ENCODE measurements at regions not wholly inside any gene's neighbourhood (a gene's known extent, or its start where the extent isn't known, plus 50 kb on each side); places are given as distances from the start of the nearest gene placed in this dataset.

DNA sequence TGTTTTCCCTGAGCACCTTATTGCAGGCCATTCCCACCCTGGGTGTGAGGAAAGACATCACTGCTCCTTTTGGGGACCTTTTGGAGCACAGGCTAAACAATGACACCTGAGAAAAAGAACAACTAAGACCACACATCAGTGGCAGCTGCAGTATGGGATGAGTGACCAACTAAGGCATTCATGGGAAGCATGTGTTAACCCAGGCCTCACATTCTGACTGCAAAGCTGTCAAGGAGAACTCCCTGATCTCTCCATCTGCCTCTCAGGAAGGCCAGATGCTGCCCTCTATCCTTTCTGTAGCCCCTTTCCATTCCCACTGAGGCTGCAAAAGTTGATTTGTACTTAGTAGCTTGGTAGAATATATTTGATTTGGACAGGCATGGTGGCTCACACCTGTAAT is 130.5 kb upstream of the FOXN2 start:
- no peak overlapping the region for H3K9ac ChIP-seq (ENCODE audit: control insufficient read depth, extremely low read depth, insufficient read depth, low read length)
- TF ChIP-seq, protein P1, sequence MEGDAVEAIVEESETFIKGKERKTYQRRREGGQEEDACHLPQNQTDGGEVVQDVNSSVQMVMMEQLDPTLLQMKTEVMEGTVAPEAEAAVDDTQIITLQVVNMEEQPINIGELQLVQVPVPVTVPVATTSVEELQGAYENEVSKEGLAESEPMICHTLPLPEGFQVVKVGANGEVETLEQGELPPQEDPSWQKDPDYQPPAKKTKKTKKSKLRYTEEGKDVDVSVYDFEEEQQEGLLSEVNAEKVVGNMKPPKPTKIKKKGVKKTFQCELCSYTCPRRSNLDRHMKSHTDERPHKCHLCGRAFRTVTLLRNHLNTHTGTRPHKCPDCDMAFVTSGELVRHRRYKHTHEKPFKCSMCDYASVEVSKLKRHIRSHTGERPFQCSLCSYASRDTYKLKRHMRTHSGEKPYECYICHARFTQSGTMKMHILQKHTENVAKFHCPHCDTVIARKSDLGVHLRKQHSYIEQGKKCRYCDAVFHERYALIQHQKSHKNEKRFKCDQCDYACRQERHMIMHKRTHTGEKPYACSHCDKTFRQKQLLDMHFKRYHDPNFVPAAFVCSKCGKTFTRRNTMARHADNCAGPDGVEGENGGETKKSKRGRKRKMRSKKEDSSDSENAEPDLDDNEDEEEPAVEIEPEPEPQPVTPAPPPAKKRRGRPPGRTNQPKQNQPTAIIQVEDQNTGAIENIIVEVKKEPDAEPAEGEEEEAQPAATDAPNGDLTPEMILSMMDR (optimal IDR thresholded peaks at IDR 0.05 in 1 of 3, IDR thresholded peaks at IDR 0.05 in 1 of 3, conservative IDR thresholded peaks at IDR 0.05 in 1 of 3; ENCODE audit: extremely low read depth in 1 of 3, insufficient read depth in 2 of 3, low read length in 3 of 3), result no peak
- TF ChIP-seq EZH2 (IDR thresholded peaks at IDR 0.05; ENCODE audit: low read length), result no peak
- H3K9me3 ChIP-seq (ENCODE audit: control insufficient read depth, low read depth, low read length), result no peaks in the 10 kb centered on the region
- no peak overlapping the region for H3K27ac ChIP-seq (ENCODE audit: control insufficient read depth, insufficient read depth, low read length)
- DNase-seq (ENCODE audit: low read depth, low spot score) (no peak), FAIRE-seq (no peak)
- no peaks in the 10 kb centered on the region for H4K20me1 ChIP-seq (ENCODE audit: control insufficient read depth, extremely low read depth, insufficient read depth, low read length)
- no peak overlapping the region for H3K4me3 ChIP-seq (ENCODE audit: control insufficient read depth in 2 of 3, extremely low read depth in 1 of 3, insufficient read depth in 2 of 3, low read depth in 1 of 3, low read length in 3 of 3)
- dilution Hi-C loops (cut with MboI; ENCODE audit: extremely low pct_ligation_motif_present, low sequenced_read_pairs), result no loop called here
- H3K9me1 ChIP-seq (ENCODE audit: control insufficient read depth, extremely low read depth, insufficient read depth, low read length), result no peaks in the 10 kb centered on the region
- H3K79me2 ChIP-seq (ENCODE audit: control insufficient read depth, insufficient read depth, low read length), result no peaks in the 10 kb centered on the region
- H3K4me1 ChIP-seq (ENCODE audit: control insufficient read depth, extremely low read depth, insufficient read depth, low read length), result no peaks in the 10 kb centered on the region
- no peaks in the 10 kb centered on the region for H3K27me3 ChIP-seq (ENCODE audit: control insufficient read depth, extremely low read depth, insufficient read depth, low read length)
- H3K4me2 ChIP-seq (ENCODE audit: control insufficient read depth, extremely low read depth, insufficient read depth, low read depth, low read length), result no peak overlapping the region
- H3K36me3 ChIP-seq (ENCODE audit: control insufficient read depth in 2 of 2, extremely low read depth in 1 of 2, insufficient read depth in 2 of 2, low read length in 2 of 2), result no peaks in the 10 kb centered on the region
- H2AFZ ChIP-seq (ENCODE audit: control insufficient read depth, low read length), result no peak overlapping the region

GRCh38 chr2:48187503-48187902 is 127.0 kb upstream of the FOXN2 start:
- dilution Hi-C loops (cut with MboI; ENCODE audit: extremely low pct_ligation_motif_present, low sequenced_read_pairs), result no loop called here
- no peak for FAIRE-seq
- no peak overlapping the region for H3K4me2 ChIP-seq (ENCODE audit: control insufficient read depth, extremely low read depth, insufficient read depth, low read depth, low read length)

More at GRCh38 chr2:48187503-48187902, 127.0 kb upstream of the FOXN2 start:
- Histone ChIP-seq H3K27me3 (ENCODE audit: control insufficient read depth, extremely low read depth, insufficient read depth, low read length) (no peaks in the 10 kb centered on the region), H3K9me3 (ENCODE audit: control insufficient read depth, low read depth, low read length) (no peaks in the 10 kb centered on the region), H3K4me3 (ENCODE audit: control insufficient read depth in 2 of 3, extremely low read depth in 1 of 3, insufficient read depth in 2 of 3, low read depth in 1 of 3, low read length in 3 of 3) (no peak overlapping the region), H3K4me1 (ENCODE audit: control insufficient read depth, extremely low read depth, insufficient read depth, low read length) (no peaks in the 10 kb centered on the region), H2AFZ (ENCODE audit: control insufficient read depth, low read length) (no peak overlapping the region), H3K36me3 (ENCODE audit: control insufficient read depth in 2 of 2, extremely low read depth in 1 of 2, insufficient read depth in 2 of 2, low read length in 2 of 2) (no peaks in the 10 kb centered on the region), H3K9me1 (ENCODE audit: control insufficient read depth, extremely low read depth, insufficient read depth, low read length) (no peaks in the 10 kb centered on the region), H3K9ac (ENCODE audit: control insufficient read depth, extremely low read depth, insufficient read depth, low read length) (no peak overlapping the region), H4K20me1 (ENCODE audit: control insufficient read depth, extremely low read depth, insufficient read depth, low read length) (no peaks in the 10 kb centered on the region), H3K27ac (ENCODE audit: control insufficient read depth, insufficient read depth, low read length) (no peak overlapping the region), H3K79me2 (ENCODE audit: control insufficient read depth, insufficient read depth, low read length) (no peaks in the 10 kb centered on the region)
- TF ChIP-seq, protein P1 (optimal IDR thresholded peaks at IDR 0.05 in 1 of 3, IDR thresholded peaks at IDR 0.05 in 1 of 3, conservative IDR thresholded peaks at IDR 0.05 in 1 of 3; ENCODE audit: extremely low read depth in 1 of 3, insufficient read depth in 2 of 3, low read length in 3 of 3), result no peak
- TF ChIP-seq EZH2 (IDR thresholded peaks at IDR 0.05; ENCODE audit: low read length), result no peak
- DNase-seq (ENCODE audit: low read depth, low spot score), result no peak
